ENCODE measurements at regions not wholly inside any gene's neighbourhood (a gene's known extent, or its start where the extent isn't known, plus 50 kb on each side); places are given as distances from the start of the nearest gene placed in this dataset.

DNA sequence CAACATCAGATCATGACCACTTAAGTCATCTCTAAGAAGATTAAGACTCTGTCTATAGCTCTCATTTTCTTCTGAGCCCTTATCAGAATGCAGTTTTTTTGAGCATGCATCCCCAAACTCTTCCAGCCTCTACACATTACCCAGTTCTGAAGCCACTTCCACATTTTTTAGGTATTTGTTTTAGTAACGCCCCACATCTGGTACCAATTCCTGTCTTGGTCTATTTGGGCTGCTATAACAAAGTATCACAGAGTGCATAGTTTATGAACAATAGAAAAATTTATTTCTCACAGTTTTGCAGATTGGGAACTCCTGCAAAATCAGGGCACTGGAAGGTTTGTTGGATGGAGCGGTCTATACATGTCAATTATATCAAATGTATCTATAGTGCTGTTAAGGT lies 107.7 kb upstream of the KCND2 start:
- TF ChIP-seq, protein P1, sequence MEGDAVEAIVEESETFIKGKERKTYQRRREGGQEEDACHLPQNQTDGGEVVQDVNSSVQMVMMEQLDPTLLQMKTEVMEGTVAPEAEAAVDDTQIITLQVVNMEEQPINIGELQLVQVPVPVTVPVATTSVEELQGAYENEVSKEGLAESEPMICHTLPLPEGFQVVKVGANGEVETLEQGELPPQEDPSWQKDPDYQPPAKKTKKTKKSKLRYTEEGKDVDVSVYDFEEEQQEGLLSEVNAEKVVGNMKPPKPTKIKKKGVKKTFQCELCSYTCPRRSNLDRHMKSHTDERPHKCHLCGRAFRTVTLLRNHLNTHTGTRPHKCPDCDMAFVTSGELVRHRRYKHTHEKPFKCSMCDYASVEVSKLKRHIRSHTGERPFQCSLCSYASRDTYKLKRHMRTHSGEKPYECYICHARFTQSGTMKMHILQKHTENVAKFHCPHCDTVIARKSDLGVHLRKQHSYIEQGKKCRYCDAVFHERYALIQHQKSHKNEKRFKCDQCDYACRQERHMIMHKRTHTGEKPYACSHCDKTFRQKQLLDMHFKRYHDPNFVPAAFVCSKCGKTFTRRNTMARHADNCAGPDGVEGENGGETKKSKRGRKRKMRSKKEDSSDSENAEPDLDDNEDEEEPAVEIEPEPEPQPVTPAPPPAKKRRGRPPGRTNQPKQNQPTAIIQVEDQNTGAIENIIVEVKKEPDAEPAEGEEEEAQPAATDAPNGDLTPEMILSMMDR (IDR thresholded peaks at IDR 0.05) = no peak
- TF ChIP-seq EP300 (IDR thresholded peaks at IDR 0.05) = no peak
- no peak for TF ChIP-seq POLR2A (IDR thresholded peaks at IDR 0.05)
- no peak for TF ChIP-seq POLR2AphosphoS5 (IDR thresholded peaks at IDR 0.05)
